HCT116 (cell line): ENCODE measurements at regions not wholly inside any gene's neighbourhood (a gene's known extent, or its start where the extent isn't known, plus 50 kb on each side); places are given as distances from the start of the nearest gene placed in this dataset.

Source experiments
- ATAC-seq: fragments of 200-7000 bp; cut with Tn5 transposase; 2 replicates; pipeline ENCODE4 v1.9.1; 2020; ENCODE audit warnings: mild to moderate bottlenecking, moderate library complexity
- BruUV-seq: library from RNA; stranded (reverse); fragments of 400-500 nt; replicated peaks from 2 replicates; lab custom pipeline; 2021; lab: Mats Ljungman, UMichigan
- CTCF ChIA-PET: fragments of 300-600 bp; sonication (Branson Sonifier 250); formaldehyde crosslinking; loops from one replicate; lab custom pipeline; 2021; ENCODE audit warnings: antibody characterized with exemption; lab: Charles Lee
- POLR2A ChIA-PET: fragments of 300-600, 350-600 bp; sonication (Branson Sonifier 250); formaldehyde crosslinking; loops from one replicate; lab custom pipeline; 2021; ENCODE audit warnings: antibody characterized with exemption; lab: Charles Lee
- RAD21 ChIA-PET, 2 experiments: fragments of 300-600 bp; sonication (Branson Sonifier 250); formaldehyde crosslinking; loops; one replicate each; lab custom pipeline; 2023; ENCODE audit warnings: low total read pairs in 2 of 2; ENCODE audit not compliant: uncharacterized antibody in 2 of 2, unreplicated experiment in 2 of 2, low non-redundant PET in 1 of 2; lab: Charles Lee
- DNase-seq: peaks from one replicate; pipeline ENCODE4 v3.0.0-alpha.2; 2010; ENCODE audit warnings: low read depth, low spot score
- H2AFZ ChIP-seq: fragments of 200-600 bp; shearing (Covaris generic), sonication (generic); 2 replicates; pipeline ENCODE4 v1.6.1; 2017; ENCODE audit warnings: low read depth, mixed run types, mixed read lengths, antibody characterized with exemption, low read length; ENCODE audit not compliant: poor library complexity, severe bottlenecking
- H3K27ac ChIP-seq: 2 replicates; pipeline ENCODE4 v1.5.1; 2012; ENCODE audit warnings: low read depth, low read length
- H3K27me3 ChIP-seq: fragments of 200-600 bp; sonication (generic); 2 replicates; pipeline ENCODE4 v1.6.1; 2016; ENCODE audit warnings: mixed run types, low read length, mixed read lengths; ENCODE audit not compliant: insufficient read depth
- H3K36me3 ChIP-seq, 2 experiments: fragments of 200-500 bp in 1 of 2; fragments of 200-600 bp in 1 of 2; sonication (Bioruptor generic) in 1 of 2; sonication (generic) in 1 of 2; 2 replicates each; pipeline versions ENCODE4 v1.5.1 to v1.6.1; 2014 to 2016; ENCODE audit warnings: low read length in 2 of 2, inconsistent platforms in 1 of 2, mixed read lengths in 1 of 2, mixed run types in 1 of 2; ENCODE audit not compliant: insufficient read depth in 2 of 2, control insufficient read depth in 1 of 2
- H3K4me1 ChIP-seq, 2 experiments: fragments of 200-600 bp in 1 of 2; sonication (generic) in 1 of 2; 2 replicates each; pipeline versions ENCODE4 v1.5.1 to v1.6.1; 2012 to 2017; ENCODE audit warnings: low read length in 2 of 2, inconsistent platforms in 1 of 2, mild to moderate bottlenecking in 1 of 2, mixed read lengths in 1 of 2, mixed run types in 1 of 2, moderate library complexity in 1 of 2; ENCODE audit not compliant: insufficient read depth in 2 of 2, control insufficient read depth in 1 of 2
- H3K4me2 ChIP-seq: fragments of 200-600 bp; sonication (generic); 2 replicates; pipeline ENCODE4 v1.6.1; 2017; ENCODE audit warnings: mixed run types, low read length, mixed read lengths
- H3K4me3 ChIP-seq, 2 experiments: fragments of 200-600 bp in 1 of 2; sonication (generic) in 1 of 2; replicated peaks in 1 of 2; 2 replicates each; pipeline ENCODE4 v1.5.1; 2011 to 2016; ENCODE audit warnings: low read length in 2 of 2, control low read depth in 1 of 2, low read depth in 1 of 2, mild to moderate bottlenecking in 1 of 2, mixed read lengths in 1 of 2, mixed run types in 1 of 2
- H3K79me2 ChIP-seq: fragments of 200-600 bp; sonication (generic); 2 replicates; pipeline ENCODE4 v1.6.1; 2017; ENCODE audit warnings: mild to moderate bottlenecking, mixed run types, low read length, moderate library complexity, mixed read lengths; ENCODE audit not compliant: insufficient read depth
- H3K9ac ChIP-seq: fragments of 200-600 bp; sonication (generic); 2 replicates; pipeline ENCODE4 v1.6.1; 2016; ENCODE audit warnings: low read length, mixed read lengths
- H3K9me2 ChIP-seq: fragments of 200-600 bp; sonication (generic), shearing (Covaris generic); 2 replicates; pipeline ENCODE4 v1.6.1; 2017; ENCODE audit warnings: mixed run types, mild to moderate bottlenecking, moderate library complexity; ENCODE audit not compliant: insufficient read depth
- H3K9me3 ChIP-seq, 2 experiments: fragments of 200-500 bp in 1 of 2; fragments of 200-600 bp in 1 of 2; sonication (Bioruptor generic) in 1 of 2; sonication (generic) in 1 of 2; 2 replicates each; pipeline ENCODE4 v1.6.1; 2014 to 2017; ENCODE audit warnings: low read length in 2 of 2, mixed read lengths in 2 of 2, inconsistent platforms in 1 of 2, low read depth in 1 of 2, mild to moderate bottlenecking in 1 of 2, mixed run types in 1 of 2, moderate library complexity in 1 of 2; ENCODE audit not compliant: control insufficient read depth in 1 of 2, insufficient read depth in 1 of 2
- H4K20me1 ChIP-seq: fragments of 200-600 bp; sonication (generic), shearing (Covaris generic); 2 replicates; pipeline ENCODE4 v1.6.1; 2017; ENCODE audit warnings: mixed run types, mild to moderate bottlenecking, moderate library complexity; ENCODE audit not compliant: insufficient read depth
- EZH2 ChIP-seq: fragments of 200-600 bp; sonication (generic); IDR thresholded peaks from 2 replicates; pipeline ENCODE4 v1.6.1; 2017; ENCODE audit warnings: antibody characterized with exemption, mixed run types
- FOSL1 ChIP-seq: IDR thresholded peaks from 2 replicates; pipeline ENCODE4 v1.6.1; 2012; ENCODE audit warnings: low read depth
- SP1 ChIP-seq: IDR thresholded peaks from 2 replicates; pipeline ENCODE4 v1.6.1; 2012; ENCODE audit warnings: low read depth
- ZNF274 ChIP-seq: fragments of 200-500 bp; sonication (Bioruptor generic); IDR thresholded peaks from 2 replicates; pipeline ENCODE4 v1.6.1; 2014; ENCODE audit warnings: mild to moderate bottlenecking, low read depth, low read length, inconsistent platforms
- intact Hi-C: fragments of 100-400 bp; cut with micrococcal nuclease; formaldehyde crosslinking; loops from 2 replicates; pipeline ENCODE4 v1.10.0; 2022

GRCh38 chr9:81404931-81405598 is 284.3 kb downstream of the TLE1 start:
- peaks cover 0 to 4% of the 10 kb centered on the region in 2 experiments; a peak in 1 of 4 replicates for H3K4me1 ChIP-seq
- H4K20me1 ChIP-seq, result no peaks in the 10 kb centered on the region
- H3K9me3 ChIP-seq, result no peaks in the 10 kb centered on the region
- CTCF ChIA-PET, result no interaction called here
- ATAC-seq (no peak), DNase-seq (no peak)
- no peak overlapping the region for H3K4me2 ChIP-seq
- POLR2A ChIA-PET, result no interaction called here
- no peak overlapping the region for H2AFZ ChIP-seq
- no peak for TF ChIP-seq EZH2
- TF ChIP-seq SP1, result no peak
- no peak for TF ChIP-seq ZNF274
- no peaks in the 10 kb centered on the region for H3K79me2 ChIP-seq
- no peaks in the 10 kb centered on the region for H3K27me3 ChIP-seq
- no peaks in the 10 kb centered on the region for H3K9me2 ChIP-seq
- no peak overlapping the region for H3K4me3 ChIP-seq
- no TSS peak for BruUV-seq
- RAD21 ChIA-PET, result no interaction called here
- no peak overlapping the region for H3K9ac ChIP-seq
- H3K36me3 ChIP-seq, result no peaks in the 10 kb centered on the region
- intact Hi-C loops, result no loop called here
- H3K27ac ChIP-seq, result no peak overlapping the region

GRCh38 chr9:81397481-81398381 is 291.6 kb downstream of the TLE1 start:
- TF ChIP-seq FOSL1, result no peak
- TF ChIP-seq, all 23 proteins: peak for 0
- ChIA-PET RAD21 (no interaction called here), POLR2A (no interaction called here), CTCF (no interaction called here)
- ATAC-seq (no peak), DNase-seq (no peak)
- intact Hi-C loops, result no loop called here
- BruUV-seq, result no TSS peak
- Histone ChIP-seq H4K20me1 (no peaks in the 10 kb centered on the region), H3K27me3 (no peaks in the 10 kb centered on the region), H3K9me3 (no peaks in the 10 kb centered on the region), H3K4me3 (no peak overlapping the region), H3K4me1 (no peaks in the 10 kb centered on the region), H3K9ac (no peak overlapping the region), H3K4me2 (no peak overlapping the region), H3K36me3 (no peaks in the 10 kb centered on the region), H2AFZ (no peak overlapping the region), H3K9me2 (no peaks in the 10 kb centered on the region), H3K27ac (no peak overlapping the region), H3K79me2 (no peaks in the 10 kb centered on the region)
